ENCODE measurements at regions not wholly inside any gene's neighbourhood (a gene's known extent, or its start where the extent isn't known, plus 50 kb on each side); places are given as distances from the start of the nearest gene placed in this dataset.

GRCh38 chr1:98181036-98181764 is 260.4 kb upstream of the DPYD start:
- H2AFZ ChIP-seq: no peak overlapping the region
- TF ChIP-seq EZH2 (IDR thresholded peaks at IDR 0.05; ENCODE audit: insufficient read depth, poor library complexity, severe bottlenecking) (no peak), EZH2phosphoT487 (IDR thresholded peaks at IDR 0.05; ENCODE audit: insufficient read depth, low read depth) (no peak)
- no peaks in the 10 kb centered on the region for H3K36me3 ChIP-seq (ENCODE audit: low read depth)
- no peaks in the 10 kb centered on the region for H4K20me1 ChIP-seq (ENCODE audit: insufficient read depth)
- H3K9ac ChIP-seq: no peak overlapping the region
- H3K27ac ChIP-seq: no peak overlapping the region
- in situ Hi-C loops (cut with MboI): no loop called here
- no peak overlapping the region for H3K4me2 ChIP-seq (ENCODE audit: unreplicated experiment)
- DNase-seq: no peak
- H3K4me3 ChIP-seq: no peak overlapping the region
- no peaks in the 10 kb centered on the region for H3F3A ChIP-seq (ENCODE audit: insufficient read depth)
- no peaks in the 10 kb centered on the region for H3K9me3 ChIP-seq (ENCODE audit: low read depth)
- 69 to 84% methylated on average over 1 of the region's 1 CpG for WGBS, 2 experiments (ENCODE audit: low coverage in 1 of 2, low lambda C conversion rate in 2 of 2, missing lambda C conversion rate in 2 of 2)
- H3K9me2 ChIP-seq (ENCODE audit: insufficient read depth): no peaks in the 10 kb centered on the region
- H3K4me1 ChIP-seq (ENCODE audit: insufficient read depth): no peaks in the 10 kb centered on the region
- no peaks in the 10 kb centered on the region for H3K79me2 ChIP-seq (ENCODE audit: insufficient read depth)
- H3K27me3 ChIP-seq (replicated peaks; ENCODE audit: insufficient read depth): no peaks in the 10 kb centered on the region

- WGBS, 2 experiments (ENCODE audit: low coverage in 1 of 2, low lambda C conversion rate in 2 of 2, missing lambda C conversion rate in 2 of 2): 74 to 83% methylated on average over 4 of the region's 4 CpGs
- Histone ChIP-seq H3K4me2 (ENCODE audit: unreplicated experiment) (no peak overlapping the region), H3K27me3 (replicated peaks; ENCODE audit: insufficient read depth) (no peaks in the 10 kb centered on the region), H3K9me2 (ENCODE audit: insufficient read depth) (no peaks in the 10 kb centered on the region), H3K9me3 (ENCODE audit: low read depth) (no peaks in the 10 kb centered on the region), H3K4me1 (ENCODE audit: insufficient read depth) (no peaks in the 10 kb centered on the region), H3F3A (ENCODE audit: insufficient read depth) (no peaks in the 10 kb centered on the region), H2AFZ (no peak overlapping the region), H3K27ac (no peak overlapping the region), H3K9ac (no peak overlapping the region), H3K79me2 (ENCODE audit: insufficient read depth) (no peaks in the 10 kb centered on the region), H3K4me3 (no peak overlapping the region), H3K36me3 (ENCODE audit: low read depth) (no peaks in the 10 kb centered on the region), H4K20me1 (ENCODE audit: insufficient read depth) (no peaks in the 10 kb centered on the region)
- in situ Hi-C loops (cut with MboI): no loop called here
- no peak for TF ChIP-seq EZH2phosphoT487 (IDR thresholded peaks at IDR 0.05; ENCODE audit: insufficient read depth, low read depth)
- no peak for TF ChIP-seq EZH2 (IDR thresholded peaks at IDR 0.05; ENCODE audit: insufficient read depth, poor library complexity, severe bottlenecking)
- no peak for DNase-seq
Measured at GRCh38 chr1:98179151-98179773, 258.4 kb upstream of the DPYD start.

- DNase-seq: no peak
- TF ChIP-seq EZH2phosphoT487 (IDR thresholded peaks at IDR 0.05; ENCODE audit: insufficient read depth, low read depth) (no peak), EZH2 (IDR thresholded peaks at IDR 0.05; ENCODE audit: insufficient read depth, poor library complexity, severe bottlenecking) (no peak)
- WGBS, 2 experiments (ENCODE audit: low coverage in 1 of 2, low lambda C conversion rate in 2 of 2, missing lambda C conversion rate in 2 of 2): 87 to 91% methylated on average over 2 of the region's 2 CpGs
- H3K4me1 ChIP-seq (ENCODE audit: insufficient read depth): no peaks in the 10 kb centered on the region
- H3K27ac ChIP-seq: no peak overlapping the region
- no peaks in the 10 kb centered on the region for H3F3A ChIP-seq (ENCODE audit: insufficient read depth)
- H3K27me3 ChIP-seq (replicated peaks; ENCODE audit: insufficient read depth): no peaks in the 10 kb centered on the region
- in situ Hi-C loops (cut with MboI): no loop called here
- no peak overlapping the region for H3K4me3 ChIP-seq
- no peaks in the 10 kb centered on the region for H3K79me2 ChIP-seq (ENCODE audit: insufficient read depth)
- no peak overlapping the region for H3K9ac ChIP-seq
- H2AFZ ChIP-seq: no peak overlapping the region
- peaks cover 3% of the 10 kb centered on the region; the same call in 1 of the 2 replicates for H3K9me2 ChIP-seq (ENCODE audit: insufficient read depth)
- no peaks in the 10 kb centered on the region for H4K20me1 ChIP-seq (ENCODE audit: insufficient read depth)
- H3K9me3 ChIP-seq (ENCODE audit: low read depth): no peaks in the 10 kb centered on the region
- no peak overlapping the region for H3K4me2 ChIP-seq (ENCODE audit: unreplicated experiment)
- no peaks in the 10 kb centered on the region for H3K36me3 ChIP-seq (ENCODE audit: low read depth)
Measured at GRCh38 chr1:98177751-98178150, 256.9 kb upstream of the DPYD start.

GRCh38 chr1:98176936-98177335 is 256.1 kb upstream of the DPYD start:
- peaks cover 3% of the 10 kb centered on the region; the same call in 1 of the 2 replicates for H3K9me2 ChIP-seq (ENCODE audit: insufficient read depth)
- no peak overlapping the region for H3K9ac ChIP-seq
- in situ Hi-C loops (cut with MboI): no loop called here
- no peaks in the 10 kb centered on the region for H3K4me1 ChIP-seq (ENCODE audit: insufficient read depth)
- no peak overlapping the region for H3K27ac ChIP-seq
- H3K79me2 ChIP-seq (ENCODE audit: insufficient read depth): no peaks in the 10 kb centered on the region
- H3K9me3 ChIP-seq (ENCODE audit: low read depth): no peaks in the 10 kb centered on the region
- no peak overlapping the region for H3K4me2 ChIP-seq (ENCODE audit: unreplicated experiment)
- no peak for TF ChIP-seq EZH2 (IDR thresholded peaks at IDR 0.05; ENCODE audit: insufficient read depth, poor library complexity, severe bottlenecking)
- TF ChIP-seq EZH2phosphoT487 (IDR thresholded peaks at IDR 0.05; ENCODE audit: insufficient read depth, low read depth): no peak
- no peaks in the 10 kb centered on the region for H3F3A ChIP-seq (ENCODE audit: insufficient read depth)
- H3K27me3 ChIP-seq (replicated peaks; ENCODE audit: insufficient read depth): no peaks in the 10 kb centered on the region
- no peak overlapping the region for H3K4me3 ChIP-seq
- WGBS, 2 experiments (ENCODE audit: low coverage in 1 of 2, low lambda C conversion rate in 2 of 2, missing lambda C conversion rate in 2 of 2): 73 to 81% methylated on average over 3 of the region's 3 CpGs
- H4K20me1 ChIP-seq (ENCODE audit: insufficient read depth): no peaks in the 10 kb centered on the region
- no peak for DNase-seq
- no peaks in the 10 kb centered on the region for H3K36me3 ChIP-seq (ENCODE audit: low read depth)
- no peak overlapping the region for H2AFZ ChIP-seq
